Erythroblast (primary cell): ENCODE measurements at regions not wholly inside any gene's neighbourhood (a gene's known extent, or its start where the extent isn't known, plus 50 kb on each side); places are given as distances from the start of the nearest gene placed in this dataset.

Experiments
- GATA1 ChIP-seq: IDR thresholded peaks from 2 replicates; pipeline ENCODE4 v1.6.1; 2011; ENCODE audit warnings: low read depth, mild to moderate bottlenecking, control low read depth, low read length, moderate library complexity
- POLR2A ChIP-seq: IDR thresholded peaks from 2 replicates; pipeline ENCODE4 v1.6.1; 2011; ENCODE audit warnings: mild to moderate bottlenecking, low read length

DNA sequence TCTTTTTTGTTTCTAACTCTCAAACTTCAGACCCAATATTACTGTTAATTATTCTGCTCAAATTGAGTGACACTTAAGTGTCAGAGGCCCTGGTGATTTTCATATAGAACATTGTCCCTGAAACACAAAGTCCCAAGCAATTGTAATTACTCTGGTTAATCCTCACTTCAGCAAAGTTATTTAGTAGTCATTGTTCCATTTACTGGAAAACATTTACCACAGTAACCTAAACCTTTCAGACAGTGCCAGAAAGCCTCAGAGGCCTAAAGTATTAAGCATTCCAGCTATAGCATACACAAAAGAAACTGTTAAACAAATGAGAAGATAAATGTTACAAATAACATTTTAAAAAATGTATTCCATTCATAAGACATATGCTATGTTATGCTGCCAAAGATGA is 237.2 kb upstream of the CDH6 start:
- TF ChIP-seq POLR2A (no peak), GATA1 (no peak)
